GM12875 (cell line): ENCODE measurements at regions not wholly inside any gene's neighbourhood (a gene's known extent, or its start where the extent isn't known, plus 50 kb on each side); places are given as distances from the start of the nearest gene placed in this dataset.

Source experiments
- H3K4me3 ChIP-seq: one replicate; pipeline ENCODE4 v1.5.1; 2011; ENCODE audit warnings: low read depth, low read length, control low read depth
- CTCF ChIP-seq: IDR thresholded peaks from 2 replicates; pipeline ENCODE4 v1.5.1; 2011; ENCODE audit warnings: low read depth, mild to moderate bottlenecking, control low read depth, inconsistent platforms, low read length, moderate library complexity, borderline replicate concordance; ENCODE audit not compliant: insufficient read depth

- no peak for TF ChIP-seq CTCF
- H3K4me3 ChIP-seq, result no peak overlapping the region
Measured at GRCh38 chr5:93055971-93056370, 525.0 kb downstream of the NR2F1-AS1 start.

GRCh38 chr5:93055561-93055960 lies 525.5 kb downstream of the NR2F1-AS1 start:
- no peak overlapping the region for H3K4me3 ChIP-seq
- no peak for TF ChIP-seq CTCF

- no peak overlapping the region for H3K4me3 ChIP-seq
- TF ChIP-seq CTCF, result no peak
Measured at GRCh38 chr5:93054424-93055163, 526.4 kb downstream of the NR2F1-AS1 start.

GRCh38 chr5:93053825-93054224 lies 527.2 kb downstream of the NR2F1-AS1 start:
- no peak overlapping the region for H3K4me3 ChIP-seq
- no peak for TF ChIP-seq CTCF

- no peak for TF ChIP-seq CTCF
- no peak overlapping the region for H3K4me3 ChIP-seq
Measured at GRCh38 chr5:93048858-93049257, 532.2 kb downstream of the NR2F1-AS1 start.

GRCh38 chr5:93044859-93045666 lies 536.0 kb downstream of the NR2F1-AS1 start:
- H3K4me3 ChIP-seq, result no peak overlapping the region
- TF ChIP-seq CTCF, result no peak

GRCh38 chr5:93039888-93040287 lies 541.1 kb downstream of the NR2F1-AS1 start:
- no peak overlapping the region for H3K4me3 ChIP-seq
- no peak for TF ChIP-seq CTCF
